Cortex of kidney (tissue), 1 donor: ENCODE measurements at regions not wholly inside any gene's neighbourhood (a gene's known extent, or its start where the extent isn't known, plus 50 kb on each side); places are given as distances from the start of the nearest gene placed in this dataset.

Source experiments
- DNase-seq: peaks from one replicate; lab custom pipeline; 2025; lab: John Stamatoyannopoulos, UW

- DNase-seq: no peak
Observed at GRCh38 chr3:174651951-174652350, 207.2 kb upstream of the NAALADL2 start.

DNA sequence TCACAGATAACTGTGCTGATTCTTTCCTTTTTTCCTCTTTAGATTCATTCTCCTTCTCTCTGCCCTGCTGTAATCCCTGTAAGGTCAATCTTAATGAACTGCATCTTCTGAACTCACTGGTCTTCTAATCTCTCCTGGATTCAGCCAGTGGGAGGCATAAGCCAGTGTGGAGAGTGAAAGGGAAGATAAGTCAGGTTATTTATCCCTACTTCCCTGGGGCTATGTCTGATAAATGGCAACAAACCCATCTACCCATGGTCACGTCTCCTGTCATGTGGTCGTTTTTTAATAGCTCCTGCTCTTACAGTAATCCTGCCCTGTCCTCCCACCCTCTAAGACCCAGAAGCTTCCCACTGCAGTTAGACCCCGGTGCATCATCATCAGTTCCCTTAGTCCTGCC, 199.6 kb upstream of the NAALADL2 start:
- DNase-seq: no peak

- no peak for DNase-seq
Observed at GRCh38 chr3:174662653-174663052, 196.5 kb upstream of the NAALADL2 start.

GRCh38 chr3:174667386-174667785, 191.7 kb upstream of the NAALADL2 start:
- DNase-seq: no peak

DNA sequence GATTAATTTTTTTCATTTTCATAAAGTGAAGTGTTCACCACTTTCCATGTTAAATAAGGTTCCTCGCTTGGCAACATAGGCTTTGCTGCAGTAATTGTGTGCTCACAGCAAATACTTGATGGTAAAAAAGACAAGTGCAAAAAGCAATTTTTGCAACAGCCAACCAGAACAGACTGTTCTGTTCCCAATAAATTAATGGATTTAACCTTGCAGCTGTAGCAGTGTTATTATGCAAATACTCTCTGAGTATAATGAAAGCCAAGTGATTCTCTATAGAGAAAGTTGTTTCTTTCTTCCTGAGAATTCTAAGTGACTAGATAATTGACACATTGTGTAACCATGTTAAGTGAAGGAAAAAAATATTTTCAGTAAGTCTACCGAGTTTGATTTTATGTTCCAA, 183.7 kb upstream of the NAALADL2 start:
- DNase-seq: no peak

DNA sequence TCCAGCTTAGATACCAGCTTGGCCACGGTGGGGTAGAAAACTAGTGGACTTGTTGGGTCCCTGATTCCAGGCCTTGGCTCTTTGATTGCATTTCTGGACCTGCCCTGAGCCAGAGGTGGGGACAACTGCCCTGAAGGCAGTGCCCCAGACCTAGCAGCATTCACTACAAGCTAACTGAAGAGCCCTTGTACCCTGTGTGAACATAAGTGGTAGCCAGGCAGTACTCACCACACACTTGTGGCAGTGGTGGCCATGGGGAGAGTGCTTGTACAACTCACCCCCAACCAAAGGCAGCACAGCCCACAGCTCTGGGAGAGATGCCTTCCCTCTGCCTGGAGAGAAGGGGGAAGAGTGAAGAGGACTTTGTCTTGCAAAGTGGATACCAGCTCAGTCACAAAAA, 177.3 kb upstream of the NAALADL2 start:
- DNase-seq: no peak

- no peak for DNase-seq
Observed at GRCh38 chr3:174685796-174686195, 173.3 kb upstream of the NAALADL2 start.

DNA sequence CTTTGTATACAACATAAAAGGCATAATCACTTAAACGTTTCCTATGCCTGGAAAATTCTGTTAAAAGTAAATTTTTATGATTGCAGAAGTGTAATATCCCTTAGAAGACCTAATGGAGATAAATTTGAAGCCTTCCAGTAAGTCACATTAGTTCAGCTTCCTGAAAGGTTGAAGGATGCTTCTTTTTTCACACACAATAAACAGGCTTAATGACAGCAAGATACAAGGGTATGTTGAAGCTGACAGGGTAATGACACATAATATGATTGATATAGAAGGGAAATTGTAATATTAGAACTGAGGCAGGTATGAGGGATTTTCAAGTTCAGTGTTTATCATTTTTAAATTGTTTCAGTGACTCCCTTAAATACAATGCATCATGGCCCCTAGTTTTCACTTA, 161.8 kb upstream of the NAALADL2 start:
- DNase-seq: no peak

DNA sequence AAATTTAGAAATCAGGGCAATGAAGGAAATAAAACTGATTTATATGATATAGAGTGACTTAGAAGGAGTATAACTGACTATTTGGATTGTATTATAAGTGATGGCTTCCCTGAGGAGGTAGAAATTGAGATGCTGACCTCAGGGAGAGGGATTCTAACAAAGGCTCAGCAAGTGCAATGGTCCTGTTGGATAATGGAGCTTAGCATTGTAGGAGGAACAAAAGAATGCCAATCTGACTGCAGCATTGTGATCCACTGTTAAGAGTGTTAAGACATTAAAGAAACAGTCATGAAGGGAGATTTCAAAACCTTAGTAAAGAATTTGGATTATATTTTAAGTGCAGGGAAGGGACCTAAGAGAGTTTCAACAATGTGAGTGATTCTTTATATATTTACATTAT, 158.4 kb upstream of the NAALADL2 start:
- no peak for DNase-seq

- no peak for DNase-seq
Observed at GRCh38 chr3:174710612-174711011, 148.5 kb upstream of the NAALADL2 start.

DNA sequence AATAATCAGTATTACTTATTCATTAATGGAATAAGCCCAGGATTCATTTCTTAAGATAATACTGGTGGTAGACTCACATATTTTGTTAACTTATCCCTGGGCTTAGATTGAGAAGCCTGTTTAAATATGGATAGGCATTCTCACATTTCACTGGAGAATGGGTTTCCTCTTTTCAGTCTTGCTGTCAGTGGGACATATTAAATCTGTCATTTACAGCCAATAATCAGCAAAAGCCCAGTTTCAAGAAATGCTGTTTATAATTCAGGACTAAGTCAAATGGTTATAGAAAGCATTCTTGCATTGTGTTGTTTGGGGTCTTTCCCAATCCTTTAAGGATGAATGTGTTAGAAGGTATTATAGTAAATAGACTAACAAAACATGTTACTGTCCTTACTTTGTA, 143.7 kb upstream of the NAALADL2 start:
- no peak for DNase-seq

DNA sequence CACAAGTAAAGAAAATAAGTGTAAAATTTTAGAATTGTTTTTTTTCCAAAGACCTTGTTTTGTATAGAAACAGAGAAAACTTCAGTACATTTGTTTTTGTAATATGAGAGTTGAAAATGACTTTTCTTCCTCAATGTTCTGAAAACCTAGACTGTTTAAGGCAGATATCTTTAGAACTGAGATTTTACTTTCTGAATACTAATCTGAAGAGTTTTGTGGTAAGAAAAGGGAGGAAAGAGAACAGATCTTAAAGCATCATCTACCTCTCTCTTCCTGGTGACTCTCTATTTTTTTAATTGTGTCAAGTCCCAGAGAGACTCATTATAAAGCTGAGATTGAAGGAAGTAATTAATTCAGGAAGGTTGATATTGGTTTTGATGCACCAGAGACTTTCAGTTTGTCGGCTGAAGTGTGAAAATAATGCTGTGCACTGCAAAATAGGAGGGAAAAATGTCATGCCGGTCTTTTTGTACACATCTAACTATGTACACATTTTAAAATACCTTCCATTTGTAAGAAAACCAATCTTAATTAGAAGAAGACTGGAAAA, 142.1 kb upstream of the NAALADL2 start:
- DNase-seq: no peak

GRCh38 chr3:174720717-174721116, 138.4 kb upstream of the NAALADL2 start:
- no peak for DNase-seq

GRCh38 chr3:174725303-174725702, 133.8 kb upstream of the NAALADL2 start:
- DNase-seq: no peak

DNA sequence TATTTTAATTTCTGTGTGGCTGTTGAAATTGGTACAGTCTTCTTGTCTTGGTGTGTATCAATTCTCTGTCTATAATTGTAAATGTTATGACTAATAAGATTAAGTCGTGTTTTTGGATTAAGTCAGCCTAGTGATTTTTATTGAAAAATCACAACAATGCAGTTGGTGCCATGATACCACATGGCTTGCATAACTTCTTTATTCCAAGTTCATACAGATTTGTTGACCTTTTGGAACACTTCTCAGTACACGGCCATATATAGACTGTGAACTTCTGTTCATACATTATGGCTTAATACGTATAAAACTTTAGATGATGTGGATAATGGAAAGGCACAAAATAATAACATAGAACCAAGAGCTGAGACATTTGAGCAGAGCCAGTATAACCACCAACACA, 121.2 kb upstream of the NAALADL2 start:
- no peak for DNase-seq

- DNase-seq: no peak
Observed at GRCh38 chr3:174749143-174749542, 110.0 kb upstream of the NAALADL2 start.

- no peak for DNase-seq
Observed at GRCh38 chr3:174755833-174756829, 103.0 kb upstream of the NAALADL2 start.

DNA sequence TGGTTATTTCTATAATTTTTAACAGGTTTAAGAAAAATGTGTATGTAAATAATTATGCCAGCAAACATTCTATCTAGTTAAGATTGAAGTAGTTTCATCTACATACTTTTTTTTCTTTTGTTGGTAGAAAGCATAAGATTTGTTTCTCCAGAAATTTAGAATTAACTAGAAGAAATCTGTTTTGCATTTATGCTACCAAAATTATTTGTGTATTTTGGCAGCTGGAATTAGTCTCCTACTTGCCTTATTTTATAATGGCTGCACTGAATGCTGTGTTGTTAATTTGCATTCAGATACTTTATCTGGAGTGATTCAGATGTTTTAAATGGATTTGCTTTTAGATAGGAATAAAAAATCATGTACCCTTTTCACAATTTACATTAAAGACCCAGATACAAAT, 100.2 kb upstream of the NAALADL2 start:
- DNase-seq: no peak

DNA sequence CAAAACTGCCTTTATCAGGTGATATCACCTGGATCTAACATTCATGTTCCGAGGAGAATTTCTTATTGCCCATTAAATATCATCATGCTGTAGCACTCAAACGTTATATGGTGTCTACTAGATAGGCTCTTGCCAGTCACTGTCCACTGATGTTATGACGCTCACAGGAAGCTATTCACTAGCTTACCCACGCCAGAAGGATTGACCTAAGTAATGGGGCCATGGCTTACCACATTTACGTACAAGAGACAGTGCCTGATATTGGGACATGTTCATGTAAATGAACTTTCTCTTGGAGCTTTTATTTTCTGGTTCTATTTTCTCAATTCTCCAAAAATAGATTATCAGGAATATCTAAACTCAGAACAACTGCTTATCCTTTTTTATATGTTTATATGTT, 91.7 kb upstream of the NAALADL2 start:
- no peak for DNase-seq

GRCh38 chr3:174767853-174768382, 91.2 kb upstream of the NAALADL2 start:
- no peak for DNase-seq

DNA sequence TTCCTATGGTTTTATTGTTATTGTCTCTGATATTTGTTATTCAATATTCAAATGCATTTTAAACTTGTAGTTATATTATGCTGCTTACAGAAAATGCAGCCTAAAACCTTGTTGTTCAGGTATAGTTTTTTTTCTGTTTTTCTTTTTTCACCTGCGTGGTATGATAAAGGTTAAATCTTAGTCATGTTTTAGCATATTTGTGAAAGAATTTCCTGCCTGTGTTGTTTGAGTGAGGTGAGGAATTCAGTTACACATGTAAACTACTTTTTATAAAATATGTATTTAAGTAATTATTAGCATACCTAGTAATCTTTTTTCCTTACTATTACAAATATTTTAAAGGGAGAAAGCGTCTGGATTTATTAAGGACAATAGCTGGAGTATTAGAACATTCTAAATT, 90.0 kb upstream of the NAALADL2 start:
- DNase-seq: no peak

- DNase-seq: no peak
Observed at GRCh38 chr3:174775603-174776002, 83.5 kb upstream of the NAALADL2 start.

- DNase-seq: no peak
Observed at GRCh38 chr3:174776123-174776522, 83.0 kb upstream of the NAALADL2 start.
